ENCODE measurements at regions not wholly inside any gene's neighbourhood (a gene's known extent, or its start where the extent isn't known, plus 50 kb on each side); places are given as distances from the start of the nearest gene placed in this dataset.
A peak's percentile ranks its signal among the peaks of the same experiment; 100 is the strongest.

- DNase-seq: peak; percentile 12
Observed at GRCh38 chr3:106263011-106263410, 394.2 kb upstream of the CBLB start.

- DNase-seq: no peak
Observed at GRCh38 chr3:106263546-106263945, 394.7 kb upstream of the CBLB start.

- DNase-seq: no peak
Observed at GRCh38 chr3:106265704-106266103, 396.9 kb upstream of the CBLB start.

- no peak for DNase-seq
Observed at GRCh38 chr3:106268696-106269095, 399.9 kb upstream of the CBLB start.

GRCh38 chr3:106272302-106272701 lies 403.5 kb upstream of the CBLB start:
- no peak for DNase-seq

DNA sequence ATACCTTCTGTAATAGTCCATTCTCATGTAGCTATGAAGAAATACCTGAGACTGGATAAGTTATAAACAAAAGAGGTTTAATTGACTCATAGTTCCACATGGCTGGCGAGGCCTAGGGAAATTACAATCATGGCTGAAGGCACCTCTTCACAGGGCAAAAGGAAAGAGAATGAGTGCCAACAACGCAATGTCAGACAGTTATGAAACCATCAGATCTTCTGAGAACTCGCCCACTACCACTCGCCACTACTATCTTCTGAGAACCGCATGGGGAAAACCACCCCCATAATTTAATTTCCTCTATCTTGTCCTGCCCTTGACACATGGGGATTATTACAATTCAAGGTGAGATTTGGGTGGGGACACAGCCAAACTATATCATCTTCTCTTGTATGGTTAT lies 406.8 kb upstream of the CBLB start:
- DNase-seq: no peak

DNA sequence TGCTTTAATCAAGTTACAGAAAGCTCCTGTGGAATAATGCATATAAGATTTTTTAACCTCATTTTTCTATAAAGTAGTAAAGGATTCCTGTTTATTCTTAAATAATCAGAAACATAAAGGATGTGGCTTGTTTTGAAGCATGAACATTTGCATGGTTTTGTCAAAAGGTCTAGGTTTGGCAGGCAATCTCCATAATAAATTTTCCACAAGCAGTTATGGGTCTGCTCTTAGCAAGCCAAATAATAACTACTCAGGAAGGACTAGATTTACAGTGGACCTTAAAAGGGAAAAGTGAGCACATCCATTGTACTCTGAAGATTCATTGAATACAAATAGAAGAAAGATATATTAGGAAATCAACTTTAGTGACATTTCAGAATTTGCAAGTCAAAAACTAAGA lies 407.3 kb upstream of the CBLB start:
- DNase-seq: peak; percentile 31

GRCh38 chr3:106276755-106277612 lies 408.2 kb upstream of the CBLB start:
- no peak for DNase-seq

DNA sequence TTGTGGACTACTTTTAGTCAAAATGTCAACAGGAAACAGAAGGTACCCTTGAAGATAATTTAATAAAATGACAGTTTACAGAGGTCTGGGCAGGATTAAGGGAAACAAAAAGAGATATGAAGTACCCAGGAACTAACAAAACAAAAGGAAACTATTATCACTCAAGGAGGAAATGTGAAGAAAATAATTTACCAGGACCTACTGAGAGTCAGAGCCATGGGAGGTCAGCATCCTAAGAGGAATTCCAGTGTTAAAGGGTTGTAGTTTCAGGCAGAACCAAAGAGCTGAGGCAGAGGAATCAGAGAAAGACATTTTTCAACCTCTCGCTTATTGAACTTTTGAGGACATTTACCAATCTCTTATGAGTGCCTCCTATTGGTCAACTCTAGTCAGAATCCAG lies 408.9 kb upstream of the CBLB start:
- DNase-seq: no peak

GRCh38 chr3:106281221-106281620 lies 412.4 kb upstream of the CBLB start:
- peak; percentile 74 for DNase-seq

- no peak for DNase-seq
Observed at GRCh38 chr3:106282943-106283342, 414.1 kb upstream of the CBLB start.

DNA sequence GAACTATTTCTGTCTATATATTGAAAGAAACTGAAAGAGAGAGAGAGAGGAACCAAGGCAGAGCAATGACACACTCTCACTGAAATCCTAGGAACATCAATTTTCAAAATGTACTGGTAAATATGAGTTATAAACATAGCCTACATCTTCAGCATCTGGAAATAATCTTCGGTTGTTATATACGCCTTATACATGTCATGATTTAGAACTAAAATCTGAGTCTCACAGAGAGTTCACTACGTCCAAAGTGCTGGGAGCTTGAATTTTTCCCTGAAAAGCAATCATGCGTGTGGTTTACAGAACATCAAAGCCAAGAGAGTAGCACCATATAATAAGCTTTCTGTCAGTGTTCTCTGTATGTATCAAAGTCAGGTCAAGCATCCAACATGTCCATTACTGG lies 420.0 kb upstream of the CBLB start:
- DNase-seq: peak; percentile 42

- DNase-seq: no peak
Observed at GRCh38 chr3:106290304-106290997, 421.6 kb upstream of the CBLB start.

GRCh38 chr3:106293161-106293560 lies 424.3 kb upstream of the CBLB start:
- DNase-seq: no peak

DNA sequence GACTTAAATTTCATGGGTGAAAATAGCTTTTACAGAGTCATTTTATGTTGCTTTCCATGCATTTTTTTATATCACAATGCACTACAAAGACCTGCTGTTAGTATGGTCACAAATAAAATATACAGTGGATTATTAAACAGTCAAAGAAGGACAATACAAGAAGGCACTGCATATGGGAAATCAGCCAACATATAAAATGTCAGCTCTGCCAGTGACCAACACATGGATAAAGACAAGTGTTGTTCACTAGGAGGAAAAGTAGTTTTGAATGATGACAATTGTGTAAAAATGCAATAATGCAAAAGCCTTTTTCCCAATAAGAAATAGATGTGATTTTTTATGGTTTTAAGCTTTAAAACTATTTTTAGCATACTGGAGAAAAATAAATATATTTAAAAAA lies 425.3 kb upstream of the CBLB start:
- no peak for DNase-seq

DNA sequence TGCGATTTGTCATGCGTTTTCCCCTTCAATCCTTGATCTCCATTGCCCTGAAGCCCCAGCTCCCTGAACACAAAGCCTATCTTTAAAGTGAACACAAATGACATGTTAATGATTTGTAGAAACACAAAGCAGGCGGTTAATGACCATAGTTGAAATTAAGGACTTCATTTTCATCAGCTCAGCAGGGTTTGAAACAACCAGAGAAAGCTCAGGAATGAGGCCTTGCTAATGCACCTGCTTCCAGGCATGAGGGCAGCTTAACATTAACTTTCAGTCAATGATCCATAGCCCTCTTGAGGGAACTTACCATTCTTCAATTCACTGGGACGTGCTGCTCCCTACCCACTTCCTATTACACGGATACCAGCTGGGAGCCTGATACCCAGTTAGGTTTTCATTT lies 427.2 kb upstream of the CBLB start:
- no peak for DNase-seq

DNA sequence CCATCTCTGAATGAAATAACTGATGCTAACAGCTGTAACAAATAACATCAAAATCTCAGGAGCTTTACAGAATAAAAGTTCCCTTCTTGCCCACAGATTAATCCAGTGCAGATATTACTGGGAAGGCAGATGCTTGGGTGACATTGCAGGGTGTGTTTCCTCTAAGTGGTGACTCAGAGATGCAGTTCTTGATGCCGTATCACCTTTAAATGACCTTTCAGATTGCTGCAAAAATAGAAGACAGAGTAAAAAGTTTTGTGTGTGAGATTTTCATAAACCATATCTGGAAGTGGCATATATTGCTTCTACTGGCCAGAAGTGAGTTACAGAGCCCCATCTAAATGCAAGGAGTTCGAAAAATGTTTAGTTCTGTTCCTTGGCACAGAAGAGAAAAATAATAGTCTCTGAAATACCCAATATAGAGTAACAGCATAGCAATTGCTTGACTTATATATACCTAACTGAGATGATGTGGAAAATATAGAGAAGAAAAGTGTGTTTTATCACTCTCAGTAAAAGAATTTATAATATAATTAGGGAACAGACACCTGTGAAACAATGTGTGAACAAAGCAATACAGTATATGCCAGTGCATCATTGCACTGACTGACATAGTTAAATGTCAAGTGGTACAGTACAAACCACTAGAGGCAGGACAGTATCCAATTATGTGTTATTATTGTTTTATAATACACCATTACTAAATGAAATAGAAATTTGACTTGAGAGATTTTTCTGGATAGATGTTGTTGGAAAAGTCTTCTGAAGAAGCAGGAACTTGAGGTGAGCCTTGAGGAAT lies 430.7 kb upstream of the CBLB start:
- DNase-seq: no peak

- DNase-seq: no peak
Observed at GRCh38 chr3:106302451-106303221, 433.8 kb upstream of the CBLB start.

- DNase-seq: no peak
Observed at GRCh38 chr3:106303766-106304165, 435.0 kb upstream of the CBLB start.

DNA sequence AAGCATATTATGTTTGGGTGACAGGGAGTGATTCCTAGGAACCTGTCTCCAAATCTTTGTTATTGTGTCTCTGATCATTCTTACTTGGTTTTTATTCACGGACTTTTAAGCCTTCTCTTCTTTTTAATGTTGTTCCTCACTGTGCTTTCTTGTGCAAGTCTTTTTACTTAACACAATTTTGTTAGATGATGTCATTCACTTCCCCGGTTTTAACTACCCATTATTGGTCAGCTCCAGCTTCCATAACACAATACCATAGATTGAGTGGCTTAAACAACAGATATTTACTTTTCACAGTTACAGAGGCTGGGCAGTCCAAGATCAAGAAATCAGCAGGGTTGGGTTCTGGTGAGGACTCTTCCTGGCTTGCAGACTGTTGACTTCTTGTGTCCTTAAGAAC lies 436.3 kb upstream of the CBLB start:
- no peak for DNase-seq

DNA sequence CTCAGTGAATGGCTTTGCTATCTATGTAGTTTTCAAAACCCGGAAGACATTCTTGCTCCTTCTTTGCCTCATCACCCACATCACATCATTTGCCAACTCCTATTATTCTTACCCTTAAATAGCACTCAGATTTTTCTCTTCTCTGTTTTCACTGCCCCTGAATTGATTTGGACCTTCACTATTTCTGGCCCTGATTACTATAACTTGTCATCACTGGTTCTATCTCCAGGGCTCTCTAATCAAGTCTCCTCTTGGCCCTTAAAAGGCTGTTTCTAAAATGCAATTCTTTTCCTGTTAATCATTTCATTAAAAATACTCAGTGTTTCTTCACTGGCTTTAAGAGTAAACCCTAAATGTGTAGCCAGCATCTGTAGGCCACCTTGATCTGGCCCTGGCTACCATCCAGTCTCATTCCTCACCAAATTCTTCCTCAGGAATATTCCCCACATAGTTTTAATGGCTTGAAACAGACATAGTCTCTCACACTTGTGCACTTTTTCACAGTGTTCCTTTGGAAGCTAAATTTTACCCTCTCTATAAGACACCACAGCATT lies 437.1 kb upstream of the CBLB start:
- no peak for DNase-seq

- DNase-seq: no peak
Observed at GRCh38 chr3:106309274-106309673, 440.5 kb upstream of the CBLB start.
